Peyer's patch (tissue), 4 donors: ENCODE measurements at regions not wholly inside any gene's neighbourhood (a gene's known extent, or its start where the extent isn't known, plus 50 kb on each side); places are given as distances from the start of the nearest gene placed in this dataset.

Source experiments
- POLR2A ChIP-seq, 2 donors: fragments of 450-650 bp; IDR thresholded peaks; one replicate each; pipeline ENCODE4 v1.5.1; 2017; ENCODE audit warnings: antibody characterized with exemption in 2 of 2, mild to moderate bottlenecking in 2 of 2, moderate library complexity in 2 of 2
- TF ChIP-seq, protein P1 (sequence below), 6 experiments: fragments of 450-650 bp in 4 of 6; fragments of 200-600 bp in 2 of 6; sonication (generic) in 1 of 6; IDR thresholded peaks; one replicate each; pipeline ENCODE4 v1.5.1; 2017 to 2019; ENCODE audit warnings: antibody characterized with exemption in 6 of 6, mild to moderate bottlenecking in 3 of 6, moderate library complexity in 1 of 6

DNA sequence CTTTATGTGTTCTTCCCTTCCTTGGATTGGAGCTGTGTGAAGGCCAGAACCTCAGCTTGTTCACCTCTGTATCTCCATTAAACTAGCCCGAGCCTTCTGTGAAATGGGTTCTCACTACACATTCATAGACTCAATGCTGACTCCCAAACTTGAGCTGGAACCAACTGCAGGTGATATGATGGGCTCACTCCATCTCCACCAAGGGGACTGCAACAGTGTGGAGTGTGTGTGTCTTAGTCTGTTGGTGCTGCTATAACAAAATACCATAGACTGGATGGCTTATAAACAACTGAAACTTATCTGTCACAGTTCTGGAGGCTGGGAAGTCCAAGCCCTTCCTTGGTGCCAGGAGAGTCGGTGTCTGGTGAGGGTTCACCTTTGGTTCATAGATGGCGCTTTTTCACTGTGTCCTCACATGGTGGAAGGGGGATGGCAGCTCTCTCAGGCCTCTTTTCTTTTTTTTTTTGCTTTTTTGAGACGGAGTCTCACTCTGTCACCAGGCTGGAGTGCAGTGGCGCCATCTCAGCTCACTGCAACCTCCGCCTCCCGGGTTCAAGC is 94.2 kb upstream of the MAP4K3 start:
- TF ChIP-seq, protein P1, sequence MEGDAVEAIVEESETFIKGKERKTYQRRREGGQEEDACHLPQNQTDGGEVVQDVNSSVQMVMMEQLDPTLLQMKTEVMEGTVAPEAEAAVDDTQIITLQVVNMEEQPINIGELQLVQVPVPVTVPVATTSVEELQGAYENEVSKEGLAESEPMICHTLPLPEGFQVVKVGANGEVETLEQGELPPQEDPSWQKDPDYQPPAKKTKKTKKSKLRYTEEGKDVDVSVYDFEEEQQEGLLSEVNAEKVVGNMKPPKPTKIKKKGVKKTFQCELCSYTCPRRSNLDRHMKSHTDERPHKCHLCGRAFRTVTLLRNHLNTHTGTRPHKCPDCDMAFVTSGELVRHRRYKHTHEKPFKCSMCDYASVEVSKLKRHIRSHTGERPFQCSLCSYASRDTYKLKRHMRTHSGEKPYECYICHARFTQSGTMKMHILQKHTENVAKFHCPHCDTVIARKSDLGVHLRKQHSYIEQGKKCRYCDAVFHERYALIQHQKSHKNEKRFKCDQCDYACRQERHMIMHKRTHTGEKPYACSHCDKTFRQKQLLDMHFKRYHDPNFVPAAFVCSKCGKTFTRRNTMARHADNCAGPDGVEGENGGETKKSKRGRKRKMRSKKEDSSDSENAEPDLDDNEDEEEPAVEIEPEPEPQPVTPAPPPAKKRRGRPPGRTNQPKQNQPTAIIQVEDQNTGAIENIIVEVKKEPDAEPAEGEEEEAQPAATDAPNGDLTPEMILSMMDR (IDR thresholded peaks at IDR 0.05) = no peak
- TF ChIP-seq POLR2A (IDR thresholded peaks at IDR 0.05) = no peak
